NCI-H2107 treated with DMSO at 0.1 percent for 48 hours (cell line): ENCODE measurements at regions not wholly inside any gene's neighbourhood (a gene's known extent, or its start where the extent isn't known, plus 50 kb on each side); places are given as distances from the start of the nearest gene placed in this dataset.
"Not testable (repeated sequence)": the region's sequence is repeated elsewhere in the genome, so short reads cannot be mapped to it uniquely, and the experiment has no call there.

ENCODE experiments used
- DNase-seq: peaks from one replicate; lab custom pipeline; 2025; ENCODE audit not compliant: unreplicated experiment; lab: John Stamatoyannopoulos, UW

DNA sequence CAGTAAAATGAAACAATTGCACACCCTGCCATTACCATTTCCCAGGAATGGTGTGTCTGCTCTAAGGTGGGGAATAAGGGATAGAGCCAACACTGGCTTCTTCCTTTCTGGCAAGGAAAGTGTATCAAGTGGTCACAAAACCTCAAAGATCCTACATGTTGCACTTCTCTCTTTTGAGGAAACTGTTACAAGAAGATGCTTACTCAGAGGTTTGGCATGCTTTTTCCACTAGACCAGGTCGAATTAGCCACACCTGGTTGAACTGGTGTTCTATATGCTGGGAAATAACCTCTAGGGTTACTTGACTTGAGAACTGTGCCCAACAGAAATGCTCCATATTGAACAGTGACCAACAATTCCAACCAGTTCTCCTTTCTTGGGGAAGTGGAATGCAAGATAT, 102.9 kb downstream of the LRRN1 start:
- no peak for DNase-seq

DNA sequence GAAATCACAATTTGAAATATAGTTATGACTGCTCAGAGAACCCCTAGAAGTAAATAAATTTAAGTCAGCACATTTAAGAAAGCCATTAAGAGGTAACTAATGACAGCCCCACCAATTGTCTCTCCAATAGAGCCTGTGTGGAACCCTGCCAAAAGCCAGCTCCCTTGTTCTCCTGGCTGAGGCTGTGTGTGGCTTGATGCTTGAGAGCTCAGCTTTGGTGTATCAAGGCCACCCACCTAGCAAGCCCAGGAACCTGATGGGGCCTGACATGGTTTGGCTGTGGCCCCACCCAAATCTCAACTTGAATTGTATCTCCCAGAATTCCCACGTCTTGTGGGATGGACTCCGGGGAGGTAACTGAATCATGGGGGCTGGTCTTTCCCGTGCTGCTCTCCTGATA, 106.9 kb downstream of the LRRN1 start:
- DNase-seq, result no peak

DNA sequence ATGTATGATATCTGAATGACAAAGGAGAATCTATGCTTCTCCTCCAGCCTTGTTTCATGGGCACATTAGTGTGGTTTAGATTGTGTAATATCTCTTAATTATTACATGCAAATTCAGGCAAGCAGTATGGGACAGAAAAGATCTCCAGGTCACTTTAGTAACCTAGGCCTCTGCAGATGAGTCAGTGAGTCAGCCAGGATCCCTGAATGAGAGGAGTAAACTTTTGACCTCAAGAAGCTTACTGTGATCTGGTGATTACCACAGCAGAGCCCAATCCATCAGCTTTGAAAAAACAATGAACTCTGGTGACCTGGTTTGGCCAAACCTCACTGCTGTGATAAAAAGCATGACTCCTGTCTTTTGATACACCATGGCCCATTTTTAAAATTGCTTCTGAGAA, 107.8 kb downstream of the LRRN1 start:
- no peak for DNase-seq

DNA sequence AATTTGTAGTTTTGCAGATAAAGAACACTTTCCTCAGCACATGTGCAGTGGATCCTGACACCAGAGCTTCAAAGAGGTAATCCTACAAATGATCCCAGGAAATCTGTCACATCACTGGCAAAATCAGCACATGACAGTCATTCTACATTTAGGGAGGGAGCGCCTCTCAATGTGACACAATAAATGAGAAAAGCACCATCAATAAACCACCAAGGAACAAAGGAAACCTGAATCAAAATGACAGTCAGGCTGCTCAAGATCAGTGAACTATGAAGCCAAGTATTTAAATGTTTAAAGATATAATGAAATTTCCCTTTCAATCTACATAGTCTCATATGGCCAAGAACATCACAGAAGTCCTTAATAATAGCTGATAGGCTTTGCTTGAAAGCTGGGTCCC, 119.5 kb downstream of the LRRN1 start:
- no peak for DNase-seq

DNA sequence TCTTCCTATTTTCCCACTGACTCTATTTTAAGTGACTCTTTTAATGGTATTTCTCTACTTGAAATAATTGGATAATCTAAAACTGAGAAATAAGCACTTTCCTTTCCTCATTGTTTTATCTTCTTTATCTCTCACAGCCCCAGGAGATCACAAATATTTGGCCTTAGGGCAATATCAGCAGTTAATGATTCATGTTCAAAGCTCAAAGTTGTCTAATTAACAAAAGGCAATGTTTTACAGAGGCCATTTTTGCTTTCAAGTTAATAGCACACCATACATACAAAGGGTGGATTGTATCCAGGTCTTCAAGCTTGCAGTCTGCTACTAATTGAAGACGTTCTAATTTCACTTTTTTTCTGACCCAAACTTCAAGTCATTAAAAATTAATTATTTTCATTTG, 120.1 kb downstream of the LRRN1 start:
- no peak for DNase-seq

DNA sequence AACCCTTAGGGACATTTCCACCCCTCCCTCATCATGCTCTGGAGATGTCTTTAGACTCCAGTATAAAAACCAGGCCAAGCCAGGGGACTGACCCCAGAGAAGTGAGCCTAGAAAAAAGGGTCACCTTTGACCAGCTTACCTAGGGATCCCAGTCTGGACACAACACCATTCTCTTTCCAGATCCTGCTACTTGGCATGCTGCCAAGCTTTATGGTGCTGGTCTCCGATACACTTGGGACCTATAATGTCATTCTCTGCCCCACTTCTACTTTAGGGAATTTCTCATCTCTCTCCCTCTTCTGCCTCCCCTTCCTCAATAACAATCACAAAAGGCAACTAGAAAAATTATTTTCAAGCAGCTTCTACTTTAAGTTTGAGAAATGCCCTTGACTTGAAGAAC, 124.4 kb downstream of the LRRN1 start:
- DNase-seq, result no peak

DNA sequence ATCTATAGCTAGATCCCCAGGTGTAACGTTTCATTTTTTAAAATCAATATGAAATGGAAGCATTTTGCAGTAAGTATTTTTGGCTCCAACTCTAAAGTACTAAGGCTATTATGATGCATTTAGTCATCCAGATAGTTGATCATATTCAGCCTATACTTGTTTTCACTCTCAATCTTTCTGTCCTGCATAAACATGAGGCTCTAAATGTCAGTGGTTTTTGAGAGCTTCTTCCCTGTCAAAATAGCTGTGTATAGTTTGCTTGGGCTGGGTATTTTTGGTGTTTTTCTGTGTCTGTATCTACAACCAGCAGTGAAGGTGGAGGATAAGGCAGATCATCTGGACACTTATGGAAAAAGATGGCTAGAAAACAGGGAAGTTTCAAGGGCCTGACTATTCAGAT, 128.0 kb downstream of the LRRN1 start:
- DNase-seq, result no peak

DNA sequence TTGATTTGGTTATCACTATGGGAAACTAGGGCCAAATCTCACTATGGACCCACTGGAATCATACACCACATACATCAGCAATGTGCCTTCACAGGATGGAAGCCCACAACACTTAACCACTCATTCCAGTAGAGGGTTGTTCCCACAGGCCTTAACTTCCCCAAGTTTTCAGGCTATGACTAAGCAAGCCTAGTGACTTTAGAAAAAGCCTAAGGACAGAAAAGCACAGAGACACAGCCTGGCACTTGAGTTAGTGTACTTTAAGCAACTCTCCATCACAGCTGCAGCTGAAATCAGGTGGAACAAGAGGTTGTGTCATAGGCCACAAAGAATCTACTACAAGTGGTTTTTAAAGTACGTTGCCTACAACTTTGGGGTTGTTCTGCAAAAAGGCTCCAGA, 128.7 kb downstream of the LRRN1 start:
- no peak for DNase-seq

DNA sequence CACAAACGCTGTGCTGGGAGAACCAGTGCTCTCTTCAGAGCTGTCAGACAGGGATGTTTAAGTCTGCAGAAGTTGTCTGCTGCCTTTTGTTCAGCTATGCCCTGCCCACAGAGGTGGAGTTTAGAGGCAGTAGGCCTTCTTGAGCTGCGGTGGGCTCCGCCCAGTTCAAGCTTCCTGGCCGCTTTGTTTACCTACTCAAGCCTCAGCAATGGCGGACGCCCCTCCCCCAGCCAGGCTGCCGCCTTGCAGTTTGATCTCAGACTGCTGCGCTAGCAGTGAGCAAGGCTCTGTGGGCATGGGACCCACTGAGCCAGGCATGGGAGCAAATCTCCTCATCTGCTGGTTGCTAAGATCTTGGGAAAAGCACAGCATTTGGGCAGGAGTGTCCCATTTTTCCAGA, 142.1 kb downstream of the LRRN1 start:
- not testable (repeated sequence) for DNase-seq

DNA sequence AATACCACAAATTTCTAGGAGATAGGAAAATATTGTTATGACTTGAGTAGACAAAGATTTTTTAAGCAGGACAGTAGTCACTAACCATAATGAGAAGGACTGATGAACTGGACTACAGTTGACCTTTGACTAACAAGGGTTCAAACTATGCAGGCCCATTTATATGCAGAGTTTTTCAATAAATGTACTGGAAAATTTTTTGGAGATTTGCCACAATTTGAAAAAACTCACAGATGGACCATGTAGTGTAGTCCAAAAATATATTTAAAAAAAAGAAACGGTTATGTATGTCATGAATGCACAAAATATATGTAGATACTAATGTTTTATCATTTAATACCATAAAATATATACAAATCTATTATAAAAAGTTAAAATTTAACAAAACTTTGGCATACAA, 151.8 kb downstream of the LRRN1 start:
- no peak for DNase-seq

DNA sequence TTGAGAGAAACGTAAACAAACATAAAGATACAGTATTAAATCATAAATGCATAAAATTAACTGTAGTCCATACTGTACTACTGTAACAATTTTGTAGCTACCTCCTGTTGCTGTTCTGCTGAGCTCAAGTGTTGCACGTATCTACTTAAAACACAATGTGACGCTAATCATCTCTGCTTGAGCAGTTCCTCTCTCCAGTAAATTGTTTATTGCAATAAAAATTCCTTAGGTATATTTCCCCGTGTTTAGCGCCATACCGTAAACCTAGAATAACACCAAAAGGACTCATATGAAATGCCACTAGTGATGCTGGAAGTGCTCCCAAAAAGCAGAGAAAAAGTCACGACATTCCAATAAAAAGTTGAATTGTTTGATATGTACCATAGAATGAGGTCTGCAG, 152.3 kb downstream of the LRRN1 start:
- DNase-seq, result no peak

DNA sequence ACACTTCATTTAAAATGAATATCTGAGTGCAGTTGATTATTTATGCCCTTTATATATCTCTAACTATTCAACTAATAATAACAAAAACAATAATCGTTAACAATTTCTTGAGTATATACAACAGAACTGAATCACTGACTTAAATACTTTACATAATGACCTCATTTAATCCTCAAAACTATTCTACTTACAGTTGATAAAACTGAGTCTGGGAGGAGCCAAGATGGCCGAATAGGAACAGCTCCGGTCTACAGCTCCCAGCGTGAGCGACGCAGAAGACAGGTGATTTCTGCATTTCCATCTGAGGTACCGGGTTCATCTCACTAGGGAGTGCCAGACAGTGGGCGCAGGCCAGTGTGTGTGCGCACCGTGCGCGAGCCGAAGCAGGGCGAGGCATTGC, 163.6 kb downstream of the LRRN1 start:
- DNase-seq, result not testable (repeated sequence)

DNA sequence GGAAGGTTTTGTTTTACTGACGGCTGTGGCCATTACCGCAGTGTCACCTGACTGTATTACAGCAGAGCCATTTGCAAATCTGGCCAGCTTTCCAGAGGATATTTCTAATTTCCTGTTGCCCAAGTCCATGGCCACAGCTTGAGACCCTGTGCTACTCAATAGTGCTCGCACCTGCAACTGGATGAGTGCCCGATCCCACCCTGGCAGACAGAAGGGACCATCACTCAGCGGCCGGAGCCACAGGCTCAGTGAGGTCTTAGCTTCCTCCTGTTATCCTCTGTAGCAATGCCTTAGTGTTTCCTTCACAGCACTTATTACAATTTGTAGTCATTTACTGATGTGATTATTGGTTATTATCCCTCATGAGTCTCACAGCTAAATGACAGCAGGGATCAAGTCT, 184.8 kb downstream of the LRRN1 start:
- DNase-seq, result no peak

DNA sequence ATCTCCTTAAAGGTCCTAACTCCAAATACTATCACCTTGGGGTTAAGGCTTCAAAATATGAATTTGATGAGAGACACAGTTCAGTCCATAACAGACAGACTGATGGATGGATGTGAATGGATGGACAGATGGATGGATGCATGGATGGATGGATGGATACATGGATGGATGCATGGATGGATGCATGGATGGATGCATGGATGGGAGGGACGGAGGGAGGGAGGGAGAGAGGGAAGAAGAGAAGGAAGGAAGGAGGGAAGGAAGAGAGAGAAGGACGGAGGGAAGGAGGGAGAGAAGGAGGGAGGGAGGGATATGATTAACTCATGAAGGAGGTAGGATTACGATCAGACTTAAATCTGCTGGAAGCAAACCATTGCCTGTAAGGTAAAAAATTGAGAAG, 192.4 kb downstream of the LRRN1 start:
- DNase-seq, result no peak

DNA sequence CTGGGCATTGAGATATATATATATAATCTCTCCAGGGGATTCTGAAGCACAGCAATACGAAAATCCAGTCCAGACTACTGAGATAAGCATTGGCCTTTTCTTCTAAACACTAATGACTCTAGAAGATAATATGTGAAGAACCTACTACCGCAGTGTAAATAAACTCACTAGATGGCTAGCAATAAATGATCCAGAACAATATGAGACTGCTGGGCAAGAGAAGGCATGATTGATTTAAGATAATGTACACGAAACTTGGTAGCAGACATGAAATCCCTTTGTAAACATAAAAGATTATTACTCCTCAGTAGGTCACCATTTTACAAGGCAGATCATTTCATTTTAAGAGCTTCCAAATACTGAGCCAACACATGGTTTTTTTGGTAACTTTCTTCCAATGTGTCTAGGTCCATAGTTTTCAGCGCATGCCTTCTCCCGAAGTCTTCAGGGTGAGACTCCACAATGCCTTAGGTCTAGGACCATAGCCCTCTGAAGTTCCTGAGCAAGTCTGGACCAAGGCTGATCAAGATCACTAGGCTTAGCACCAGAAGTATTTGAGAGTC, 193.2 kb downstream of the LRRN1 start:
- DNase-seq, result no peak

DNA sequence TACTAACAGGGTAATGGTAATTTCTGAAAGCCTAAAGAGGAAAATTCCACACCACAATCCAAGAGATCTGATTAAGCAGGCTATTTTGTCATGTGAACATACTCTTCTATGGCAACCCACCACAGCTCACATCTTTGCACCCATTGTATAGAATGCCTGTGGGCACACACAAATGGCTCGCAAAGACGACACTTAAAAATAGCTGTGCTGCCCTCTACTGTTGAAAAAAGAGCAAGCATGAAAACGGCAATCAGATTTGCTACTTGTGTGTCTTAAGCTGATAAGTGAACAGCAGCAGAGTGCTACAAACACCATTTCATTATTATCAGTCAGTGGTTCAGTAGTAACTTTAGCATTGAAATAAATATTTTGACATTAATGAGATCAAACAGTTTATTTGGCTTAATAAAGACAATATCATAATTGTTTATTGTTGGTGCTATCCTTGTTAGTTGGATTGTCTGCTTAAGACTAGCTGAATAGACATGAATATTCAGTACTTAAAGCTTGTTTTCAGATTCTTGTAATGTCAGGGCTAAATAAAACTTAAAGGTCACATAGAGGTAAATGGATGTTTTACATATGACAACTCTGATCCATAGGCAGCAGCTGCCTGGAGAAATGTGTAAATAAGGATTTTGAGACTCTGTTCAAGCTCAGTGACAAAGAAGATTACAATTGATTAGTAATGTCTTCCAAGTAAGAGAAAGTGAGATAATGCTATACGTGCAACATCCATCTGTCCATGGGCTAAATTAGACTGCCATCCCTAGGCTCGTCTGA, 199.1 kb downstream of the LRRN1 start:
- peak; percentile 11 for DNase-seq

DNA sequence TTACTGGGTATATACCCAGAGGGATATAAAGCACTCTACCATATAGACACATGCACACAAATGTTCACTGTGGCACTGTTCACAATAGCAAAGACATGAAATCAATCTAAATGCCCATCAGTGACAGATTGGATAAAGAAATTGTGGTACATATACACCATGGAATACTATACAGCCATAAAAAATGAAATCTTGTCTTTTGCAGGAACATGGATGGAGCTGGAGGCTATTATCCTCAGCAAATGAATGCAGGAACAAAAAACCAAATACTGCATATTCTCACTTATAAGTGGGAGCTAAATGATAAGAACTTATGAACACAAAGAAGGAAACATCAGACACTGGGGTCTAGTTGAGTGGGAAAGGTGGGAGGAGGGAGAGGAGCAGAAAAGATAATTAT, 200.1 kb downstream of the LRRN1 start:
- not testable (repeated sequence) for DNase-seq

DNA sequence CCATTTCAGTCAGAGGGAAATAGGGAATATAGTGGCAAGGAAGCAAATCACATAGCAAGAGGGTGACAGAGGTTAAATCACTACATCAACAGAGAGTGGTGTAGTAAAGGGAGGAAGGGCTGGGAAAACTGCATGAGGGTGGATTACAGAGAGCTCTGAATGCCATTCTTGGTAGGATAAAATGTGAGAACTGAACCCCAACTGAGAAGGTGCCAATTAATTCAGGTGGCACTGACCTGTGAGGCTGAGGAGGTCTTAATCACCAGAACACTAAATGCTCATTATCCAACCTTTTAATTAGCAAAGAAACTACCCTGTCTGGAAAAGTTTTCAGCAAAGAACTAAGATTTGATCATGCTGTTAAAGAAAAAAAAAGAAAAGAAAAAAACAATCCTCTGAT, 202.7 kb downstream of the LRRN1 start:
- no peak for DNase-seq

DNA sequence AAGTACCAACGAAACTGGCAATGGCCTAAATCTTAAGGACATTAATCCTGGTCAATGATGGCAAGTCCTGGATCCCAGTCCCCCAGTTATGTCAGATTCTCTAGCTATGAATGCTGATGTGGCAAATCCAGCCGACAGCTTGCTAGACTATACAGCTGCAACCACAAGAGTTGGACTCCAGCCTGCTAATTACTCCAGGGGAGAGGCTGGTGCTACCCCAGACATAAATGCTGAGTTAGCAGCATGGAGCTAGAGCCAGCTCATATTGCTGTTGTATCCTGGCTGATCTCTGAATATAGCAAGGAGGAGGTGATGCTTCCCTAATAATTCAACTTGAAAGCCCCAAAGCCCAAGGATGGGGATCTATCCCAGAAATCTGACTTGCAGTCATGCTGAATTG, 207.1 kb downstream of the LRRN1 start:
- DNase-seq, result no peak

DNA sequence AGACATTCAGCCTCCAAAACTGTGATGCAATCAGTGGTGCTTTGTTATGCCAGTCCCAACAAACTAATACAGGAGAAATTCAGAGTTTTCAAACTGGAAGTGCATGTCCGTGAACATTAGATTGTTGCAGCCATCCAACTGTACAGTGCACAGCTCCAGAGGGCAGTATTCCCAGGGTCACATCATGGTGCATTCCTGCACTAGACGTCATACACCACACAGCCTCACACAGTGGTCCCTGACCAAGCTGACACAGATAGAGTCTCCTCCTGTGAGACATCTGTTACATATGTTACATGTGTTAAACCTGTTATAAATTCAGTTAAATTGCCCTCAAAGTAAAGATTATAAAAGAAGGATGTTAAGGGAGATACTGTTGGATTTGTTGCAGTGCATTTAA, 209.0 kb downstream of the LRRN1 start:
- no peak for DNase-seq

DNA sequence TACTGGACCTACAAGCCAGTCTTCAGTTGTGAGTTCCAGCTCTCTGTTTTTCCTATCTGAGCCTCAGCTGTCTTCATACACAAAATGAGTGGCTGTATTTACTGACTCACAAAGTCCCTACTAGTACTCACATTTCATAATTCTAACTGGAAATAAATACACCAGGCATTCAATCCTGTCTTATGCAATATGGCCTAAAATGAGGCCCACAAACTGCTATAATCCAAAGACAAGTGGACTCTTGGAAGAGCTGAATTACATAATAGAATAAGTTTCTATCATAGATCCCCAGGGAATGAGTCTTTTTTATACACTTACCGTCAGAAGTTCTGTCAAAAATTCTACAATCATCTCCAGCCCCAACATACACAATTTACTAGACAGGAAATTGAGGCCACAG, 211.9 kb downstream of the LRRN1 start:
- DNase-seq, result no peak

DNA sequence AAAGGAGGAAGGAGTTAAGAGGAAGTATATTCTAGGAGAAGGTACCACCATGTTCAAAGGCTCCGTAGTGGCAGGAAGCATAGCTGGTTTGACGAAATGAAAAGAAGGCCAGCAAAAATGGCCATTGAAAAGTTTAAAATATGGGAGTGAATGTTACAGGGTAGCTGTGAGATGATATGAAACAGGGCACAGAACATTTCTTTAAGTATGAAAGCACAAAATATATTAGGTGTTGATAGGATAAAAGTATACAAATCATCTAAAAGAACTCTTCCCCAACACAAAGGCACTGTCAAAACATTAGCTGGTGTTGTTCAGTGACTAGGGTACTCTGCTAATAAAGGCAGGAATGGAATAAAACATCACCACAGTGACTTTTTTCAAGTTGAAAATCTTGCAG, 216.2 kb downstream of the LRRN1 start:
- DNase-seq, result no peak

DNA sequence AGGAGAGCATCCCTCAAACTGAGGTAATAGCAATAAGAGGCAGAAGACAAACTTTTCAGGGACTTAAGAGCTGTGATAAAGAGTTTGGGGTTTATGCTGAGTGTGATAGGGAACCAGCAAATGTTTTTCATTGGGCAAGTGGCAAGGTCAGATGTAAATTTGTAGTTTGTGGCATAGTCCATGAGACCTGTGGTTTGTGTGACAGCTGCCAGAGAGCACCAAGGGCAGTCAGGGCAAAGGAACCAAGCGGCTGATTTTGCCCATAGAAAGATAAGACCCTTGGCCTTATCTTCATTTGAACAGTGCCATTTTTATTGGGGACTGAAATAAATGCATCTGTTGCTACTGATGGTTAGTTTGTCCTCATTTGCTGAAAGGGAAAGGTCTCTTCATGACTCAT, 220.3 kb downstream of the LRRN1 start:
- DNase-seq, result no peak
